Immature natural killer cell (primary cell): ENCODE measurements at regions not wholly inside any gene's neighbourhood (a gene's known extent, or its start where the extent isn't known, plus 50 kb on each side); places are given as distances from the start of the nearest gene placed in this dataset.

ENCODE experiments used
- DNase-seq, 3 donors: peaks; one replicate each; pipeline ENCODE4 v3.0.0; 2022; ENCODE audit warnings: mixed read lengths in 1 of 3
- H3K27ac Mint-ChIP-seq, 6 donors: one replicate each; pipeline ENCODE4 v1.8.0; 2020; ENCODE audit warnings: mixed read lengths in 6 of 6, mild to moderate bottlenecking in 5 of 6, inconsistent platforms in 4 of 6, moderate library complexity in 3 of 6
- H3K27me3 Mint-ChIP-seq, 3 donors: one replicate each; pipeline ENCODE4 v1.8.0; 2020 to 2021; ENCODE audit warnings: low read depth in 3 of 3, mild to moderate bottlenecking in 3 of 3, mixed read lengths in 3 of 3, moderate library complexity in 3 of 3, inconsistent platforms in 1 of 3
- H3K36me3 Mint-ChIP-seq, 3 donors: one replicate each; pipeline ENCODE4 v1.8.0; 2020; ENCODE audit warnings: mixed read lengths in 3 of 3, inconsistent platforms in 2 of 3, mild to moderate bottlenecking in 2 of 3
- H3K4me1 Mint-ChIP-seq, 2 donors: one replicate each; pipeline ENCODE4 v1.8.0; 2020; ENCODE audit warnings: inconsistent platforms in 2 of 2, mild to moderate bottlenecking in 2 of 2, mixed read lengths in 2 of 2, moderate library complexity in 1 of 2
- H3K4me3 Mint-ChIP-seq, 5 donors: one replicate each; pipeline ENCODE4 v1.8.0; 2020; ENCODE audit warnings: mild to moderate bottlenecking in 5 of 5, mixed read lengths in 5 of 5, inconsistent platforms in 3 of 5, moderate library complexity in 3 of 5
- H3K9me3 Mint-ChIP-seq, 6 donors: one replicate each; pipeline ENCODE4 v1.8.0; 2020; ENCODE audit warnings: mild to moderate bottlenecking in 6 of 6, mixed read lengths in 6 of 6, inconsistent platforms in 4 of 6, moderate library complexity in 3 of 6

DNA sequence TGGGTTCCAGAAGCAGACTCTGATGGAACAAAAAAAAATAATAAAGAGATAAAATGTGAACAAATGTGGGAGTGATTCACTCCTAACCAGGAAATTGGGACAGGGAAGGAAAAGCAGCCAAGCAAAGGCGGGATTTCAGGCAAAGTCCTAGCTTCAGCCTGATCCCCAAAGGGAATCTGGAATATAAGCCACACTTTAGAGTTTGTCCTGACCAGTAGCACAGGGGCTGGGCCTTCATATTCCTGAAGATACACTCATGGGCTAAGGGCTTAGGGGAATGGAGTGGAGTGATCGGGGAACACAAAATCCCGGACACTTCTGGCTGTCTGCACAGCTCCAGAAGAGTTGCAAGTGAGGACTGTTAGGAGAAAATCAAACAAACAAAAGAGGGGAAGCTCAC is 135.0 kb upstream of the COL8A1 start:
- Mint-ChIP-seq H3K4me1 (no peaks in the 10 kb centered on the region), H3K27ac (no peak overlapping the region), H3K4me3 (no peak overlapping the region), H3K9me3 (peaks cover 0 to 7% (median 2%) of the 10 kb centered on the region in 6 donors), H3K27me3 (no peaks in the 10 kb centered on the region), H3K36me3 (no peaks in the 10 kb centered on the region)
- DNase-seq: no peak

DNA sequence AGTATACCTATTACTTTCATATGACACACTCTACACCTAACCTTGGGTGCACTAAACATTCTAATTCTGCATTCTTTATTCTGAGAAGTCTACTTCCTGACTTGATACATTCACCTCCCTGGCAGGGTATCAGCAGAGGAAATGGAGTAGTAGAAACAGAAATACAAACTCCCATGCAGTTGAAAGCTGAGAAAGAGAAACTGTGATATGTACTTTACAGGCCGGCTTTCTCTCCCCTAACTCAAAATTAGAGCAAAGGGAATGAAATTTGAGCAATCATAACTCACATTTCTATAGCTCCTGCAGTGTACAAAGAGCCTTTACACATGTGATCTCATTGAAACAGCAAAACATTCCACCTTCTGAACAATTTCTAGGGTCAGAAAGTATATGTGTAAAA is 135.5 kb upstream of the COL8A1 start:
- no peak overlapping the region for H3K27ac Mint-ChIP-seq
- peaks cover 0 to 7% (median under 1%) of the 10 kb centered on the region in 6 donors for H3K9me3 Mint-ChIP-seq
- H3K4me1 Mint-ChIP-seq: no peaks in the 10 kb centered on the region
- H3K4me3 Mint-ChIP-seq: no peak overlapping the region
- no peak for DNase-seq
- no peaks in the 10 kb centered on the region for H3K27me3 Mint-ChIP-seq
- no peaks in the 10 kb centered on the region for H3K36me3 Mint-ChIP-seq

- Mint-ChIP-seq H3K4me3 (no peak overlapping the region), H3K36me3 (no peaks in the 10 kb centered on the region), H3K9me3 (peaks cover 0 to 12% (median 1%) of the 10 kb centered on the region in 6 donors), H3K27ac (no peak overlapping the region), H3K4me1 (no peaks in the 10 kb centered on the region), H3K27me3 (no peaks in the 10 kb centered on the region)
- no peak for DNase-seq
These were observed 137.9 kb upstream of the COL8A1 start for GRCh38 chr3:99500485-99500884.

DNA sequence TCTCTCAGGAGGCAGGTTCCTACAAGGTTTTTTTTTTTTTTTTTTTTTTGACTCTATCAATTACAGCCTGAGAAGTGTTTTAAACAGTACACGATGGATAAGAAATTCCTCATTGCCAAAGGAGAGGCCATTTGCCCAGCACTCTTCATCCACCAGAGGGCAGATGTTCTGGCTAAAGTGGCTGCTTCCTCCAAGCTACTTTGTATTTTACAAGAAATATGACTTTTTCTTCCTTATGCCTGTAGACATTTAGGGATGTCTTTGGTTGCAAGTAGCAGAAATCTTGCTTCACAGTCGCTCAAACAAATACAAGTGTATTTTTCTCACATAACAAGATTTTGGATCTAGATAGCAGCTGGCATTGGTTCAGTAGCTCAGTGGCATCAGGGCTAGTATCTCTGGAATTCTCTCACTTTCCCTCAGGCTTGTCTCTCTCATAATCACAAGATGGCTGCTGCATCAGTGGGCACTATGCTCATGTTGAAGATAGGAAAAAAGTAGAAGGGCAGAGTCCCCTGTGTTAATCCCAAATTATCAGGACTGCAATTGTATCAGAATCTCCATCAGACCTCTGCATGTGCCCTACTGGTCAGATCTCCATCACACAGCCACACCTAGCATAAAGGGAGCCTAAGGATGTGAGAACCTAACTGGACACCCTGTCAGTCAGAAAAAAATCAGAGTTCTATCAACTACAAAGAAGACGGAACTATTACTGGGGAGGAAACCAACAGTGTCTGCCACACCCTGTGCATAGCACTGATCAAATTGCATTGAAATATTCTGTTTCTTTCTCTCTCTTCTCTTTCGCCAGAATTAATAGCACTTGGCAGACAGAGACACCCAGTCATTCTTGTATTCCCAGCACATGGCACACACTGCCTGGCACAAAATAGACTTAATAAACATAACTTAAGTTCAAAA is 138.9 kb upstream of the COL8A1 start:
- no peak for DNase-seq
- H3K27ac Mint-ChIP-seq: no peak overlapping the region
- no peaks in the 10 kb centered on the region for H3K27me3 Mint-ChIP-seq
- no peak overlapping the region for H3K4me3 Mint-ChIP-seq
- H3K9me3 Mint-ChIP-seq: peaks cover 0 to 20% (median 1%) of the 10 kb centered on the region in 6 donors
- no peaks in the 10 kb centered on the region for H3K36me3 Mint-ChIP-seq
- no peaks in the 10 kb centered on the region for H3K4me1 Mint-ChIP-seq

- peaks cover 0 to 22% (median 2%) of the 10 kb centered on the region in 6 donors for H3K9me3 Mint-ChIP-seq
These were observed 139.7 kb upstream of the COL8A1 start for GRCh38 chr3:99498550-99499234.

GRCh38 chr3:99487894-99488293 is 150.5 kb upstream of the COL8A1 start:
- Mint-ChIP-seq H3K9me3 (peaks cover 7 to 43% (median 13%) of the 10 kb centered on the region in 6 donors), H3K4me3 (no peak overlapping the region), H3K27me3 (peaks cover 0 to 2% (median 1%) of the 10 kb centered on the region in 3 donors), H3K27ac (no peak overlapping the region), H3K36me3 (peaks cover 0 to 3% (median 0%) of the 10 kb centered on the region in 3 donors), H3K4me1 (no peaks in the 10 kb centered on the region)
- DNase-seq: no peak

More at GRCh38 chr3:99498550-99499234, 139.7 kb upstream of the COL8A1 start:
- Mint-ChIP-seq H3K4me1 (no peaks in the 10 kb centered on the region), H3K27ac (no peak overlapping the region), H3K27me3 (no peaks in the 10 kb centered on the region), H3K4me3 (no peak overlapping the region), H3K36me3 (no peaks in the 10 kb centered on the region)
- no peak for DNase-seq

DNA sequence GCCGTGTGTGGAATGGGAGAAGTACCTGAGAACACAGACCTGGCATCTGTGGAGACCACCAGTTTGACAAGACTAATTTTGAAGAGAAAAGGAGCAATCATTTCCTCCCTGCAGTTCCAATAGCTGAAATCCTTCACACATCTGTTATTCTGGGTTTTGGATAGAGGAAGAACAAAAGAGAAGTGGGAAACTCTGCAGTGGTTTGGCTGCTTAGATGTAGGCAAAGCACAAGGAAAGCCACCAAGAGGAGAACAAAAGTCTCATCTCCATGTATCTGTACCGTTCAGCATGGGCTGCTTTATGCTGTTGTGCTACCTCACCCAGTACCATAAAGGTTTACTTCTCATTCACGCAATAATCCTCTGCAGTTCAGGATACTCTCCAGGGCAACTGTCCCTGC is 153.1 kb upstream of the COL8A1 start:
- Mint-ChIP-seq H3K4me3 (no peak overlapping the region), H3K4me1 (no peaks in the 10 kb centered on the region), H3K27ac (no peak overlapping the region), H3K27me3 (peaks cover 0 to 1% (median 0%) of the 10 kb centered on the region in 3 donors), H3K36me3 (peaks cover 0 to 3% (median 0%) of the 10 kb centered on the region in 3 donors), H3K9me3 (peaks cover 4 to 26% (median 14%) of the 10 kb centered on the region in 6 donors)
- DNase-seq: no peak

- Mint-ChIP-seq H3K4me1 (no peaks in the 10 kb centered on the region), H3K36me3 (peaks cover 0 to 3% (median 0%) of the 10 kb centered on the region in 3 donors), H3K4me3 (no peak overlapping the region), H3K27ac (no peak overlapping the region), H3K27me3 (peaks cover 0 to 1% (median 0%) of the 10 kb centered on the region in 3 donors), H3K9me3 (peaks cover 4 to 25% (median 15%) of the 10 kb centered on the region in 6 donors)
- no peak for DNase-seq
These were observed 153.5 kb upstream of the COL8A1 start for GRCh38 chr3:99484871-99485270.

DNA sequence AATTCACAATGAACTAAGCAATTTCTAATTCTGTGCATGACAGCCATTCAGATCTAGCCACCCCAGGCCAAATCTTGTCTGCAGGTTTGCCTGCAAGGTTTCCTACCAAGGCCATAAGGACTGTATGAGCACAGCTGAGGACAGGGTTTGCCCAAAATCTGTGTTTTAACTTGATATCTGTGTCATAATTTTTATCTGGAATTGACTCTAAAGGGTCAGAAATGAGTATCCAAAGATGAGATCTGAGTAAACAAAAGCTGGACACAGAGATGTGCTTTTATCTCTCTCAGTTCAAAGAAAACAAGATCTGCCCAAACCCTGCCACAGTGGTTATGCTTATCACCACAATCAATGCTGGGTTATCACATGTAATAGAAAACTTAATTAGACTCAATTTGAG is 154.6 kb upstream of the COL8A1 start:
- H3K9me3 Mint-ChIP-seq: peaks cover 4 to 24% (median 14%) of the 10 kb centered on the region in 6 donors
- DNase-seq: no peak
- H3K27me3 Mint-ChIP-seq: peaks cover 0 to 1% (median 0%) of the 10 kb centered on the region in 3 donors
- no peaks in the 10 kb centered on the region for H3K4me1 Mint-ChIP-seq
- H3K4me3 Mint-ChIP-seq: no peak overlapping the region
- H3K36me3 Mint-ChIP-seq: peaks cover 0 to 3% (median 0%) of the 10 kb centered on the region in 3 donors
- no peak overlapping the region for H3K27ac Mint-ChIP-seq

- Mint-ChIP-seq H3K4me1 (no peaks in the 10 kb centered on the region), H3K4me3 (no peak overlapping the region), H3K27ac (no peak overlapping the region), H3K27me3 (no peaks in the 10 kb centered on the region), H3K9me3 (peaks cover 0 to 26% (median 5%) of the 10 kb centered on the region in 6 donors), H3K36me3 (no peaks in the 10 kb centered on the region)
- no peak for DNase-seq
These were observed 156.2 kb upstream of the COL8A1 start for GRCh38 chr3:99482191-99482590.

DNA sequence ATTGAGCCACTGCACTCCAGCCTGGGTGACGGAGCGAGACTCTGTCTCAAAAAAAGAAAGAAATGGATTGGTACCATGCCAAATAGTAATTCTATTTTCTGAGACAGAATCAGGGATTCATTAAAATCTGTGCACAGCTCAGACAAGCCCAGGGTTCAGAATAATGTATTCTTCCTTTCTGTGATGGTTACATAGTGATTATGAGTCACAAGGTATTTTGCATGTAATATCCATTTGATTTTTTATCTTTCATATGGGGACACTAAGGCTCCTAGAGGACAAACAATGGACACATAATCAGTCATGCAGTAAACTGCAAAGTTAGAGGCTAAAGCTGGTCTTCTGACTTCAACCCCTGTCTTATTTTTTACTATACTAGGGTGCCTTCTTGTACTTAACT is 156.8 kb upstream of the COL8A1 start:
- no peak for DNase-seq
- H3K9me3 Mint-ChIP-seq: peaks cover 0 to 23% (median 5%) of the 10 kb centered on the region in 6 donors
- no peaks in the 10 kb centered on the region for H3K36me3 Mint-ChIP-seq
- H3K27me3 Mint-ChIP-seq: no peaks in the 10 kb centered on the region
- no peaks in the 10 kb centered on the region for H3K4me1 Mint-ChIP-seq
- no peak overlapping the region for H3K27ac Mint-ChIP-seq
- no peak overlapping the region for H3K4me3 Mint-ChIP-seq

- H3K27ac Mint-ChIP-seq: no peak overlapping the region
- H3K9me3 Mint-ChIP-seq: peaks cover 0 to 23% (median 5%) of the 10 kb centered on the region in 6 donors
- DNase-seq: no peak
- peaks cover 0 to 2% (median 0%) of the 10 kb centered on the region in 3 donors for H3K27me3 Mint-ChIP-seq
- H3K36me3 Mint-ChIP-seq: no peaks in the 10 kb centered on the region
- H3K4me3 Mint-ChIP-seq: no peak overlapping the region
- H3K4me1 Mint-ChIP-seq: no peaks in the 10 kb centered on the region
These were observed 158.6 kb upstream of the COL8A1 start for GRCh38 chr3:99479768-99480167.

DNA sequence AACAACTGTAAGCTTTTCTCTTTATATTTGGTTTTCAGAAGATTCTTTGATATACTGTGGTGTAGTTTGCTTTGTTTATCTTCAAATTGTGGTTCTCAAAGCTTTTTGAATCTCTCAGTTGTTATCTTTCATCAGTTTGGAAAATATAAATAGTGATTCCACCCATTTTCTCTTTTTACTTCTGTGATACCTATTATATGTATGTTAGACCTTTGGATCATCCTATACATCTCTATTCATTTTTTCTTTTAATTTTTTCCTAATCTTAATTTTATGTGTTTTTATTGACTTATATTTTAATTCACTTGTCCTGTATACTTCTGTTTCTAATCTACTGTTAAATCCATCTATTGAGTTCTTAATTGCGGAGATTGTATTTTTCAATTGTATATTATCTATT is 160.7 kb upstream of the COL8A1 start:
- Mint-ChIP-seq H3K27ac (no peak overlapping the region), H3K4me1 (no peaks in the 10 kb centered on the region), H3K27me3 (peaks cover 0 to 3% (median 0%) of the 10 kb centered on the region in 3 donors), H3K36me3 (no peaks in the 10 kb centered on the region), H3K4me3 (no peak overlapping the region), H3K9me3 (peaks cover 0 to 23% (median 5%) of the 10 kb centered on the region in 6 donors)
- DNase-seq: no peak

DNA sequence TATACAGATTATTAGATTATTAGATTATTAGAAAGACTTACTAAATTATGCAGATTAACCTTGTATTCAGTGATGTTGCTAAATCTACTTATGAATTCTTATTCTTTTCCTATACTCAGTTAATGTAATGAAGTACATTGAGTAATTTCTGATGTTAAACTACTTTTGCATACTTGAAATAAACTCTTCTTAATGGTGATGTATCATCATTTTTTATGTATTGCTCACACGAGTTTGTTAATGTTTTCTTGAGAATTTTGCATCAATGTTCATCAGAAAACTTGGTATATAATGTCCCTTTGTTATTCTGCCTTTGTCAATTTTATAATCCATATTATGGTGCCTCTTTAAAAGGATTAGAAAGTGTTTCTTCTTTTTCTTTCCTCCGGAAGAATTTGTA is 163.2 kb upstream of the COL8A1 start:
- H3K27ac Mint-ChIP-seq: no peak overlapping the region
- no peaks in the 10 kb centered on the region for H3K4me1 Mint-ChIP-seq
- no peak for DNase-seq
- H3K36me3 Mint-ChIP-seq: no peaks in the 10 kb centered on the region
- peaks cover 0 to 17% (median 4%) of the 10 kb centered on the region in 6 donors for H3K9me3 Mint-ChIP-seq
- H3K27me3 Mint-ChIP-seq: peaks cover 0 to 3% (median 0%) of the 10 kb centered on the region in 3 donors
- H3K4me3 Mint-ChIP-seq: no peak overlapping the region
